Activated CD8-positive, alpha-beta memory T cell treated with anti-CD3 and anti-CD28 coated beads for 36 hours (primary cell): ENCODE measurements at regions not wholly inside any gene's neighbourhood (a gene's known extent, or its start where the extent isn't known, plus 50 kb on each side); places are given as distances from the start of the nearest gene placed in this dataset.
"Not testable (repeated sequence)": the region's sequence is repeated elsewhere in the genome, so short reads cannot be mapped to it uniquely, and the experiment has no call there.

ENCODE experiments used
- CTCF ChIA-PET: fragments of 350-600 bp; sonication (Branson Sonifier 250); formaldehyde crosslinking; loops from one replicate; lab custom pipeline; 2021; ENCODE audit warnings: antibody characterized with exemption; lab: Charles Lee
- POLR2A ChIA-PET: fragments of 350-600 bp; sonication (Branson Sonifier 250); formaldehyde crosslinking; loops from one replicate; lab custom pipeline; 2021; ENCODE audit warnings: antibody characterized with exemption; lab: Charles Lee

GRCh38 chr1:29626726-29627125, 390.4 kb downstream of the PTPRU start:
- CTCF ChIA-PET = no interaction called here
- POLR2A ChIA-PET = no interaction called here

DNA sequence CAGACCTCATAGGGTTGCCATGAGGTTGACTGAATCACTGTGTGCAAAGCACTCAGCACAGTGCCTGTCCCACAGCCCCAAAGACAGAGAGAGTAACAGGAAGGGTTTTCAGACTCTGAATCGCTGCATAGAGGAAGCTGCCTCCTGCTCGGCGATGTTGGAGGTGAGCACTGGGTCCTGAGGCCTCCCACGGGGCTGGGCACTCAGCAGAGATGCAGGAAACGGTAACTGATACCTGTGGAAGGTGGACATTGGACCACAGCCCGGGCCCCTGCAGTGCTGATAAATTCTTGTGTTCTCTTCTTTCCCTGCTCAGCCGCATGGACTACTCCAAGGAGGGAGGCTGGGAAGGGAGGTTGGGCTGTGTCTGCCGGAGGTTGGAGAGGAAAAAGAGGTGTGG, 389.7 kb downstream of the PTPRU start:
- ChIA-PET CTCF (no interaction called here), POLR2A (no interaction called here)

DNA sequence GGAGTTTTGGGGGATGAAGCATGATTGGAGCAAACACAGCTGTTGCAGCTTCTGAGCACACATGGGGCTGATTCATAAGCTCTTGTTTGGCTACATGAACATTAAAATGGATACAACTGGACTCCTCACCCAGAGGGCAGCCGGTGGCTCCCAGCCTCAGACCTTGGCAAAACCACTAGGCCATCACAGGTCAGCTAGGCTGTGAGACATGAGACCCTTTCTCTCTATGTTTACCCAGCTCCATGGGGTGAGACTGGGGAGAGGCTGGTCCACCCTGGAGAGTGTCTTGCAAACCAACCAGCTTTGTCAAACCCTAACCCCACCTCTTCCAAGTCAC, 388.7 kb downstream of the PTPRU start:
- CTCF ChIA-PET = no interaction called here
- POLR2A ChIA-PET = no interaction called here

- CTCF ChIA-PET = no interaction called here
Observed at GRCh38 chr1:29624320-29625083, 388.2 kb downstream of the PTPRU start.

GRCh38 chr1:29623501-29623900, 387.2 kb downstream of the PTPRU start:
- ChIA-PET CTCF (no interaction called here), POLR2A (no interaction called here)

More at GRCh38 chr1:29624320-29625083, 388.2 kb downstream of the PTPRU start:
- POLR2A ChIA-PET = no interaction called here

DNA sequence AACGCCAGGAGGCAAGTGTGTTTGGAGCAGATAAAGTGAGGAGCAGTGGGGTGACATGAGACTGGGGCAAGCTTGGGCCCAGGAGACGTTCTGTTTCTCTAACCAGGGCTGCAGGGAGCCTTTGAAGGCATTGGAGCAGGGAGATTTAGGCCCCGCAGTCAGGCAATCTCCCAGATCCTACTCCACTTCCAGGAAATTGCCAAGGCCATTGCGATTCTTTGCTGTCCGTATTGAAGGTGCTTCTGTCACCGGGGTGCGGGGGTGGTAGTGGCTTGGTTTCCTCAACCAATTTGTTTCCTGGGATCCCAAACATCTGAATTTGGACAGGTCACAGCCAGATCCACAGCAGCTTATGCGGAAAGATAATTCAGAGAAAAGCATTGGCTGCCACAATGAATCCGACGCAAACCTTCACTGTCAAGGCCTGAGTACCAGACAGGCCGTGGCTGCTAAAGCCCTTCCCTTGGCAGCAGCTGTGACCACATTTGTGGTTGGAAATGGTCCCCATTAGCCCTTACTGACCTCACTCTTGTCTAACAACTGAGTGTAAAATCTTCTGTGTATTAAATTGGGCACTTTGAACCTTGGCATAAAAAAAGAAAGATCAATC, 385.6 kb downstream of the PTPRU start:
- CTCF ChIA-PET = no interaction called here
- POLR2A ChIA-PET = no interaction called here

GRCh38 chr1:29620631-29621030, 384.3 kb downstream of the PTPRU start:
- POLR2A ChIA-PET = no interaction called here
- CTCF ChIA-PET = interaction anchor here (0.7 kb wide), 1 partner anchor 188 kb away, joined by 5 read pairs; no protein-coding TSS in a partner anchor

DNA sequence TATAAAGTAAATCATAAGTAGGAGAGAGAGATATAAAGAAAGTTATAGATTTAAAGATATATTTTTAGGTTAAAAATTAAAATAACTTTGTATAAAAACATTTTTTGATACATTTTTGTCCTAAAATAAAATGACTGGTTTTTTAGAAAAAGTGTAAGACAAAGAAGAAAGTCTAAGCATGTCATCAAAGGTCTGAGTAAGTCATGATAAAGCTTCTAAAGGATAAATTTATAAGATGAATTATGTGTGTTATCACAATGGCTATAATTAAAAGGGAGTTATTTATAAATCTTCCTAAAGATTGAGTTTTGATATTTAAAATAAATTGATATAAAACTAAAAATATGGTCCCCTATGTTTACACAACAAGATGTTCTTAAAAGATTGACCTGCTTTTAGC, 370.9 kb downstream of the PTPRU start:
- POLR2A ChIA-PET = no interaction called here

GRCh38 chr1:29604796-29605195, 368.5 kb downstream of the PTPRU start:
- POLR2A ChIA-PET, CTCF ChIA-PET: not testable (repeated sequence)

More for the DNA sequence above, 370.9 kb downstream of the PTPRU start:
- CTCF ChIA-PET = no interaction called here

DNA sequence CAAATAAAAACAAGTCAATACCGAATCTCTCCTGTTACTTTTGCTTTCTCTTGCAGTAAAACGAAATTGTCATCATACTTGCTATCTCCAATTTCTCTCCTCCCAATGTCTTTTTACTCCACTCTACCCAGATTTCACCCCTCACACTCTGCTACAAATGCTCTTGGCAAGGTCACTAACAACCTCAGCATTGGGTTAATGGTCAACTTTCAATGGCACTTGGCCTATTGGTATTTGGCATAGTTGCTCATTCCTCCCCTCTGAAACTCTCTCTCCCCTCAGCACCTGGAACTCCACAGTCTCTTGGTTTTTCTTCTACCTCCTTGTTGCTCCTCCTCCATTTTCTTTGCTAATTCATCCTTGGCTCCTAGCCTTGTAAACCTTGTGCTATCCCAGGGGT, 367.3 kb downstream of the PTPRU start:
- CTCF ChIA-PET = no interaction called here
- POLR2A ChIA-PET = no interaction called here

- ChIA-PET CTCF (no interaction called here), POLR2A (no interaction called here)
Observed at GRCh38 chr1:29602203-29602602, 365.9 kb downstream of the PTPRU start.

DNA sequence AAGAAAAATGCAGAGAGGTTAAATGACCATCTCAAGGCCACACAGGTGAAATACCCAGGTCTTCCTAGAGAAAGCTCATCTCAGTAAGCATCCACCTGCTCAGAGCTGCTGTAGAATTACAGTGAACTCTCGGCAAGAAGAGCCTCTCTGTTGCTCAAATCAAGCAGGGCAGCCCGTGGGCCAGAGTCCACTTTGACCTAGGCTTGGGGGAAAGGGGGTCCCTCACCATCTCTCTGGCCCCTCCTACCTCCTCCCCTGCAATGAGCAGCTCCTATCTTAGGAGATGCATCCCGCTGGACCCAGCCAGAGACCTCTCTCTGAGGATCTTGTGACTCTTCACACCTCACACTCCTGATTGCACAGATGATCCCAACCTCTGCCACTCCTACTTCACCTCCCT, 364.7 kb downstream of the PTPRU start:
- ChIA-PET POLR2A (no interaction called here), CTCF (no interaction called here)

DNA sequence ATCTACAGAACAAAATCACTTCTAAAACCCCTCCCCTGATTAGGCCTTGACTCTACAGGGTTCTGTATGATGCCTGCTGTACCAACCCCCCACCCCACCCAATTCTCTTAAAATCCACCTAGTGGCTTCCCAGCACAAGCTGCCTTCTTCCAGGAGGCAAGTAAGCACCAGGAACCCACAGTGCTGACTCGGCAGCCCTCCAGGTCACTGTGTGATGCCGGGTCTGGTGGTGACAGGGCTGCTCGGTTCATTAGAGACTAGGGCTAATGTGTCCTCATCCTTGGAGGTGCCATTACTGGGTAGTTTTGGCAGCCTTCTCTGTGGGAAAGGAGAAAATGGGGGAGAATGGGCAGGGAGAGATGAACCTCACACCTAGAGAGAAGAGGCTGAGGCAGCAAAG, 363.5 kb downstream of the PTPRU start:
- POLR2A ChIA-PET = no interaction called here
- CTCF ChIA-PET = no interaction called here

DNA sequence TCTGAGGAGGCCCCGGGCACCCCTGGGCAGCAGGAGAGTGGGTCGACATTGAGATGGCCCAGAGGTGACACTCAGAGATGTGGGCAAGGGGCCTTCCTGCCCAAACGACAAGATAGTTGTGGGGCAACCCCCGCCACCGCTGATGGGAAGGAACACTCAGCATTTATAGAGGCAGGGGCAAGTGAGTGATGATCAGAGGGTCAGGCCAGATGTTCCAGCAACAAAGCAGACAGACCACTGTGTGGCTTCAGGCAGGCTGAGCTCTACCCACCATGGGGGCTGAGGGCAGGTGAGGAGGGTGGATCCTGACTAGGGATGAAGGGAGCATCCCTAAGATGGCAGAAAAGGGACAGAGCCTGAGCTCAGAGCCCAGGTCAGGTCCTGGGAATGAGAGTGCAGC, 362.7 kb downstream of the PTPRU start:
- ChIA-PET POLR2A (no interaction called here), CTCF (no interaction called here)

DNA sequence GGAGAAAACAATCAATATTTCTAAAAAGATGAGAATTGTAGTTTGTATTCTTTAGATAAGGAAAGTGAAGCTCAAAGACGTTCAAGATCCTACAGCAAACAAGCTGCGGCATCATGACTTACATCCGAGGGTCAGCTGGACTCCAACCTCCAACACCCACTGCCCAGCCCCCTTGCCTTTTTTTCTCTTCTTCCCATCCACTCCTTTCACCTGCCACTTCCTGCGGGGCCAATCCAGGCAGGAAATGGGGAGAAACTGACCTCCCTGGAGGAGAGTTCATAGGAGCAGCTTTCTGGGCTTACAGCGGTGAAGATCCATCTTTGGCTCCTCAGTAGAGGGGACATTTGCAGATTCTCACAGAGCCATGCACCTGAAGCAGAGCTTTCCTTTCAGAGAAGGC, 361.5 kb downstream of the PTPRU start:
- ChIA-PET POLR2A (no interaction called here), CTCF (no interaction called here)

GRCh38 chr1:29593601-29594382, 357.5 kb downstream of the PTPRU start:
- ChIA-PET CTCF (no interaction called here), POLR2A (no interaction called here)

DNA sequence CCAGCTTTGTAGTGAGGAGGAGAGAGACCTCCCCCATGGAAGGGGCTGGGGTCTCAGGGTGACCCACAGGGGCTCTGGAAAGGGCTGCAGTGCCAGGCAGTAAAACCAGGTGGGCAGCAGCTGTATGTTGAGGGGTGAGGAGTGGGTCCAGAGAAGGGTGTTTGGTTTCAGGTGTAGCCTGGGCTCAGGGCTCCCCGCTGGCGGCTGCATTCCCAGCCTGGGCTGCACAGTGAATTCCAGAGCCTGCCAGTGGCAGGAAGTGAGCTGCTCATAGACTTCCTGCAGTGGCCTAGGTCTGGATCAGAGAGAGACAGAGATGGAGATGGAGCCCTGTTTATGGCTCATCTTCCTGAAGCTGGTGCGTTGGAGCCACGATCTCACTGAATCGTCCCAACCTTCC, 356.4 kb downstream of the PTPRU start:
- CTCF ChIA-PET = no interaction called here
- POLR2A ChIA-PET = no interaction called here

DNA sequence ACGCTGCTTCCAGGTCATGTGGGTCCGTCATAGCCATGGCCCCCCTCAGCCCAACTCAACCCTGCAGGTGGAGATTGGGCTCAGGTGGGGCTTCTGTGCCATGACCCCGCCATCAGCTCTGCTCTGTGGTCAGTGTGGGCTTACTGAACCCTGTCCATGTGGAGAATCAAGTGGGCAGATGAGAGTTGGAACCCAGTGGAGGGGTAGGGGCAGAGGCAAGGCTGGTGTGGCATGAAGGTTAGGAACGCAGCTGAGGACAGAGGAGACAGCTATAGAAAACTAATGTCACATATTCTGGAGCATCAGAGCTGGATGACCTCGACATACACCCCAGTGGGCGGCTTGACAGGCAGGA, 355.9 kb downstream of the PTPRU start:
- POLR2A ChIA-PET = no interaction called here
- CTCF ChIA-PET = no interaction called here

DNA sequence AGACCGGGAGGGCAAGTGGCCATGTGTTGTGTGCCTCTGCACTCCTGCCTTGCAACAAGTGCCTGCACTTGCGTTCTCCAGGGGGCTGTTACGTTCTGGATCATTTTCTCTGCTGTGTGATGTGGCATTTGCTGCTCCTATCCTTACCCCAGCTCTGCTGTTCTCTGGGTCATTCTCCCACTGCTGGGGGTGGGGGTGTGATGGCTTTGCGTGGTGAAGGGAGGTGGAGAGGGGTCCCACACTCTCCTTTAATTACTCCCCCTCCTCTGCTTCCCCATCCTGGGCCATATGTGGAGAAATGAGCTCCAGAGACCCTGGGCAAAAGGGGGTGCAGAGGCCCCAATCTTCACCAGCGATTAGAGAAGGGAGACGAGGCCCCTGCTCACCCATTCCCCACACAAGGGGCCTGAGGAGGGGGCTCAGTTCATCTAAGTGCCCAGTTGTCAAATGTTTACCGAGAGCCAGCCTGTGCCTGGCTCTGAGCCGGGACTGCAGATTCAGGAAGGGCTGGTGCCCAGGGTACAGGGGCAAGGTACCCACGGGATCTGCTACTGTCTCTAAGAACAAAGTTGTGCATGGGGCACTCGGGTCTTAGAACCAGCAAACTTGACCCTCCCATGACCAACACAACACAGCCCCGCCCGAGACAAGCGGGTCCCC, 355.4 kb downstream of the PTPRU start:
- POLR2A ChIA-PET = no interaction called here
- CTCF ChIA-PET = no interaction called here
